CD4-positive, alpha-beta T cell treated with Interleukin-17A for 4 hours (primary cell): ENCODE measurements at regions not wholly inside any gene's neighbourhood (a gene's known extent, or its start where the extent isn't known, plus 50 kb on each side); places are given as distances from the start of the nearest gene placed in this dataset.
"Not testable (repeated sequence)": the region's sequence is repeated elsewhere in the genome, so short reads cannot be mapped to it uniquely, and the experiment has no call there.

Experiments used
- DNase-seq: peaks from one replicate; pipeline ENCODE4 v3.0.0-alpha.2; 2020; ENCODE audit warnings: mixed read lengths

DNA sequence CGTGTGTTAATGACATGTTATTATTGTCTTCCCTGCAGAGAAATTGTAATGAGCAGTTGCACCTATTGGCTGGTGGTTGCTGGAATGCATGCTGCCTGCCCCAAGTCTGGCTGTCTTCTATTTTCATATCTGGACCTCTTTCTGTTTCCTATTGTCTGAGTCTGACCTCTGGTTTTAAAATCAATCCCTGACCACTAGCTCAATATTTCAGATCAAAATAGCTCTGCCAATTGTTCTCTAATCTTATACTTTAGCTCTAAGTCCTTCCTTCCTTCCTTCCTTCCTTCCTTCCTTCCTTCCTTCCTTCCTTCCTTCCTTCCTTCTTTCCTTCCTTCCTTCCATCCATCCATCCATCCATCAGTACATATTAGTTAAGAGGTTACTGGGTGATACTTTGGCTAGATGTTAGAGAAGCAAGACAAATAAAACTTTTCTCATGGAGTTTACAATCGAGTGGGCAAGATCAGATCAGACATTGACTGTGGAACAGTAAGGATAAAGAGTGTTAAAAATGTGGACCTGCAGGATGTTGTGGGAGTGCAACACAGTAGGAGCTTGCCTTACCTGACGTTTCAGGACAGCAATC is 417.1 kb downstream of the SOCS6 start:
- no peak for DNase-seq

DNA sequence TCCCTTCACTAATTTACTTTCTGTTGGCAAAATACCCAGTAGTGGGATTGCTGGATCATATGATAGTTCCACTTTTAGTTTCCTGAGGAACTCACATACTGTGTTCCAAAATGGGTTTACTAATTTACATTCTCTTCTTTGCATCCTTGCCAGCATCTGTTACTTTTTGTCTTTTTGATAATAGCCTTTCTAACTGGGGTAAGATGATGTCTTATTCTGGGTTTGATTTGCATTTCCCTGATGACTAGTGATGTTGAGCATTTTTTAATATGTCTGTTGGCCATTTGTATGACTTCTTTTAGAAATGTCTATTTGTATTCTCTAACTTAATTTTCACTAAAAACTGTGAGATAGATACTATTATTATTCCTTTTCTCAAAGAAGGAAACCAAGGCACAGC is 411.7 kb downstream of the SOCS6 start:
- no peak for DNase-seq

DNA sequence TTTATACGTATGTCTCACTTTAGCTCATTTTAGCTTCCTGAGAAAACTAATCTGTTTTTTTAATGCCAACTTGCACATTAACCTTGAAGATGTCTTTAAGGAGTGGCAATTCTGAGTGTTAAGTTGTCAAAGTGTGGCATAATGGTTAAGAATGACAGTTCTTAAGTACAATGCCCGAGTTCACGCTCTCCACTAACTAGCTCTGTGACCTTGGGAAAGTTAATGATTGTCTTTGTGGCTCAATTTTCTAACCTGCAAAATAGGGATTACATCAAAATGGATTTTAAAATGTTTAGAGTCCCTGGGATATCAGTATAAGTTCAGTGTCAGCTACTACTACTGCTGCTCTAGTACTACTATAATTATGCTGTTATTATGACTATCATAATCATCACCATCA is 409.7 kb downstream of the SOCS6 start:
- no peak for DNase-seq

DNA sequence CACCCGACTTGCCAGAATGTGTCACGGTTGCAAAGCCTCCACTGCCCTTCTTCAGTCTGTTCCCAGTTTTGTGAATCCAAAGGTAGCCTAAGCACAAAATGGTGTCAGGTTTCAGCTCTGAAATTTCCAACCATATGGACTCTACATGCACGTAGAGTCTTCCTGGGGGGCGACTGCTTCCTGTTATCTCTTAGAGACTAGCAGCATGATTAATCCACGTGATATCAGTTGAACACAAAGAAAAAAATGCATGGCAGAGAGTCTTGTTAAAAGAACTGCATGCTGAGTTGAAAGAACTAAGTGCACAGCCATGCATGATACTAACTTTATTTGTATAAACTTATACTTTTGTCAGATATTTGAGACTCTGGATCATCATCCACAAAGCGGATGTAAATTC is 404.4 kb downstream of the SOCS6 start:
- DNase-seq, result no peak

DNA sequence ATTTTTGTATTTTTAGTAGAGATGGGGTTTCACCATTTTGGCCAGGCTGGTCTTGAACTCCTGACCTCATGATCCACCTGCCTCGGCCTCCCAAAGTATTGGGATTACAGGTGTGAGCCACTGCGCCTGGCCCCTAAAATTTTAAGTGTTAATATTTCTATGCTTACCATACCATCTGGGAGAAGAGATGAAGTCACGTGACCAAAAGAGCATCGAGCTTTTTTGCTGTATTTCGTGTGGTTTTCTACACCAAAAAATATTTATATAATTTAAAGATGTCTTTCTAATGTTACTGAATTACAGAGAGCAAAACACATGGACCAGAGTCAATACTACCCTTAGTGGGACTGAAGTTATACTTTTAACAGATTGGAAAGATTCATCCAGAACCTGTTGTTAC is 400.9 kb downstream of the SOCS6 start:
- DNase-seq, result not testable (repeated sequence)

DNA sequence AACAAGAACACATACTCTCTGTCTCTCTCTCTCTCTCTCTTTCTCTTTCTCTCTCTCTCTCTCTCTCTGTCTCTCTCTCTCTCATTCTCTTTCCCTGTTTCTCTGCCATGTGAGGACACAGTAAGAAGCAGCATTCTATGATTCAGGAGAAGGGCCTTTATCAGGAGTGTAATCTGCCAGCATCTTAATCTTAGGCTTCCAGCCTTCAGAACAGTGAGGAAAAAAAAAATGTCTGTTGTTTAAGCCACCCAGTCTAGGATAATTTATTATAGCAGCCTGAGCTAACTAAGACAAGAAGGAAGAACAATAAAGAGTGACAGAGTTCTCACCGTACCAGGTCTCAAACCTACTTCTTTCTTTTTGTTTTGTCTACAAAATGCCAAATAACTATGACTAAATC is 399.4 kb downstream of the SOCS6 start:
- DNase-seq, result no peak

DNA sequence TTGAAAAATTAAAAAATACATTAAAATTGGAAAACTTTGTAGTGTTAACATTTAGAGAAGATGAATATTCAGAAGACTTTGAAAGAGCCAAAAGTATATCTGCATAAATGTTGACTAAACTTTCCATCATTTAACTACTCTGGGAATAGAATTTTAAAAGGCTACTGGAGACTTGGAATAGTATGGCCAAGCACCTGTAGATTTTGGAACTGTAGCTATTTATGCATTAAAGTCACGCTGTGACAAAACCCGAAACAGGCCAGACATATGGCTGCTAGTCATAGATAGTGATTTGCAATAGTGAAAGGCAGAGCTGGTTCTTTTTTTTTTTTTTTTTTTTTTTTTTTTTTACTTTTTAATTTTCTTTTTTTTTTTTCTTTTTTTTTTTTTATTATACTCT is 396.0 kb downstream of the SOCS6 start:
- no peak for DNase-seq

DNA sequence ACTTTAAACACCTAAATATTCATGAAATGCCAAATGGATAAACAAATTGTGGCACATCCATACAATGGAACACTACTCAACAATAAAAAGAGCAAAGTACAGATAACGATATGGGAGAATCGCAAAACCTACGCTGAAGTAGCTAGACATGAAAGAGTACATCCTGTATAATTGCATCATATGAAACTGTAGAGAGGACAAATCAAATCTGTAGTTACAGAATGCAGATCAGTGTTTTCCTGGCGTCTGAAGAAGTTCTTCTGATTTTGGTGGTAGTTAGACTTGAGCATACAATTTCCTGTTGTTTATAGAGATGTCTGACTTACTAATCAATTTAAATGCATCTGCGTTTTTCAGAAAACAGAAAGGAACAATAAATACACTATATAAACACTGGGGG is 394.4 kb downstream of the SOCS6 start:
- no peak for DNase-seq

DNA sequence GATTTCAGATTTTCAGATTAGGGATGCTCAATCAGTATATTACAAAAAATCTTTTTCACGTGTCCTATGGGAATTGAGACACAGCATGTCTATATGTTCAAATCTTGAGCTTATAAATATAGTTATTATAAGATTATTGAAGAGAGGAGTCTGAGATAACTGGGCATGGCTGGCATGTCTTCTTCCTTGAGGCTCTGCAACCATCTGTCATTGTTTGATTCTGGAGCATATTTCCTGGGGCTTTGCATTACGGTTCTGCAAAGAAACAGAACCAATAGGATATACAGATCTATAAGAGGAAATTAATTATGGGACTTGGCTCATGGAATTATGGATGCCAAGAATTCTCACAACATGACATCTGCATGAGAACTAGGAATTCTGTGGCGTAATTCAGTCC is 386.1 kb downstream of the SOCS6 start:
- DNase-seq, result no peak

DNA sequence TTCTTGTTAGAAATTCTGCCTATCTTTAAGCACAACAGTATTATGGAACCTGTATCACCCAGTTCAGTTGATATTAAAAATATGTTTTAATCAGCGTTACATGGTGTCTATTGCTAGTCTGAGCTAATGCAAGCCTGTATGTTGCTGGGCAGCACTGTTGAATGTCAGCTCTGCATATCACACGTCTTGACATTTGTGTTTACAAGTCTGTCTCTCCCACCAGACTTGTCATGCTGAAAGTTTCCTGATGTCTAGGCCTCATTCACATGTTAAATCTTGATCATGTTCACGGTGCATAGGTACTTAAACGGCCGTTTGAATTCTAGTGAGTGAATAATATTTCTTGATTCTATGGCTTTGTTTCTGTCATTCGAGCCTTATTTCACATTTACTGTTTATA is 385.0 kb downstream of the SOCS6 start:
- DNase-seq, result no peak

DNA sequence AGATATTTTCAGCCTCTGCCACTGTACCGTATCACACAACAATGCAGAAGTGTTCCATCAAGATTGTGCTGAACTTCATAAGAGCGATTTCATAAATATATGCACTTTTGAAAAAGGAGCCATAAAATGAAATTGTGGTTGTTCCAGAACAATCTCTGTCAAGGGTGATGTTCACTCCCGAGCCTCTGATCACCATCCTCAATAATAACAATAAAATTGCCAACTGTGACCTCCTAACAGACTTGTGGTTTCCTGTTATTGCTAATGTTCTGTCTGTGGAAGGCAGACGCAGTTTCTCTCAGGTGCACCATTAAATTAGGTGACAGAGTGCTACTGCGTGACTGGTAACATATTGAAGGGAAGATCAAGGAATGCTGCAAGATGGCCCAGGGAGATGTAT is 383.7 kb downstream of the SOCS6 start:
- peak; percentile 58 for DNase-seq

DNA sequence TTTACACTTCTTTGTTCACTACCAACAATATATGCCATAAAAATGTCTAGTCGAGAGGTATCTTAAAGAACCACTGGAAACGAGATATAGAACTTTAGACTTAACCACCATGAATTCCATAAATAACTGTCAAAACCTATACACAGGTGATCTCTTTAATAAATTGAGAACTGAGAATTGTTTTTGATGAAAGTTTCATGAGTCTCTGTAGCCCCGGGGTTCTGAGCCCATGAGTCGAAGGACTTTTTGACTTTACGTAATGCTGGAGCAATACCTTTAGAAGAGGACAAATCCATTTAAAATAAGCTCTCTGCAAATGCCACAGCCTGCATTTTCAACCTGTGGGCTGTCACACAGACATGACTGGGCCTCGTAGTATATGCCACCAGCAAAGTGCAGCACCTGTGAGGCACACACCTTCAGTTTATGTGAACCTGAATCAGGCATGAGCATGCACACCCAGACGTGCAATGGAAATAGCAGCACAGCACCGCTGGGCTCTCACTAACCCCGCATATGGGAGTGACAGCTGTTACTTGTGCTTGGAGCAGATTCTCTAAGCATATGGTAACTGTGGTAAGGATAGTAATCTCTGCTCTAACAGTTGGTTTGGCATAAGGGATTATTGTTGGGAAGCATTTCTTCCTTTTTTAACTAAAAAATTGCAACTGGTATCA is 383.2 kb downstream of the SOCS6 start:
- DNase-seq, result peak; percentile 65

DNA sequence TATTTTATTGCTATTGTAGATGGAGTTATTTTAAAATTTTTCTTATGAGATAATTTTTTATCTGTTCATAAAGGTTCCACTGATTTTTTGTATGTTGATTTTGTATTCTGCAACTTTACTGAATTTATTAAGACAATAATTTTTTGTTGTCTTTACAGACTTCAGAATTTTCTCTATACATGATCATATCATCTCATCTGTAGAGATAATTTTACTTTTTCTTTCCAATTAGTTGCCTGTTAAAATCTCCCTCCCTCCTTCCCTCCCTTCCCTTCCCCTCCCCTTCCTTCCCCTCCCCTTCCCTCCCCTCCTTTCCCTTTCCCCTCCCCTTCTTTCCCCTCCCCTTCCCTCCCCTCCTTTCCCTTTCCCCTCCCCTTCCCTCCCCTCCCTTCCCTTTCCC is 378.1 kb downstream of the SOCS6 start:
- DNase-seq, result no peak

DNA sequence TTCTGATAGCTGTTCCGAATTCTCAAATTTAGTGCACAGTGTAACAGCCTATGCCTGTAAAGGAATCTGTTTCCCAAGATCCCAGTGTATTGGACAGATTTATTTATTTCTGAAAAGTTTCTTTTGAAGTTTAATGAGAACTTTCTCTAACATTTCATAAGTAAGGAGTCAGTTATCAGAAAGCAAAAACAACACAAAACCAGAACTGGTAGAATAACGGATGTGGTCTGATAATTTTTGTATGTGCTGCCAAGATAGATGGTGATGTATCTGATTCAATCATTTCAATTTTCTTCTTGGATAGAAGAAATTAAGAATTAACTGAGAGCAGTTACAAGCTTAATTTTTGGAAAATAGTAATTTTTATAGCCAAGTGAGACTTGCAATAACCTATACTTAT is 374.3 kb downstream of the SOCS6 start:
- DNase-seq, result no peak

DNA sequence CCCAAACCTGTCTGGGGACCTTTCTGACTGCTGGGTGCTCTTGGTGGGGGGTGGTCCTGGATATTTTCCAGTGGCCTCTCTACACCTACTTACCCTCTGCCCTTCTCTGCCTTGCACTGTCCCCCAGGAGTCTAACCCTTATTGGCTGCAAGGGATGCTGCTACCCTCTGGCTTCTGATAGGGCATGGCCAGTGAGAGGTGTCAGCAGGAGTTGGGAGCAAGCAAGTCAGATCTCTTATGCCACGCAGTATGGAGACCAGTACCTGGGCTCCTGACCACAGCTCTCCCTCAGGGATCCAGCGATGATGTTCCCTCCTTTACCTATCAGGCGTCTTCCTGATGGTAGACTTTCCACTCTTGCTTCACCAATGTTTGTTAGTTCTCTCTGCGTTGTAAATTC is 373.7 kb downstream of the SOCS6 start:
- no peak for DNase-seq

DNA sequence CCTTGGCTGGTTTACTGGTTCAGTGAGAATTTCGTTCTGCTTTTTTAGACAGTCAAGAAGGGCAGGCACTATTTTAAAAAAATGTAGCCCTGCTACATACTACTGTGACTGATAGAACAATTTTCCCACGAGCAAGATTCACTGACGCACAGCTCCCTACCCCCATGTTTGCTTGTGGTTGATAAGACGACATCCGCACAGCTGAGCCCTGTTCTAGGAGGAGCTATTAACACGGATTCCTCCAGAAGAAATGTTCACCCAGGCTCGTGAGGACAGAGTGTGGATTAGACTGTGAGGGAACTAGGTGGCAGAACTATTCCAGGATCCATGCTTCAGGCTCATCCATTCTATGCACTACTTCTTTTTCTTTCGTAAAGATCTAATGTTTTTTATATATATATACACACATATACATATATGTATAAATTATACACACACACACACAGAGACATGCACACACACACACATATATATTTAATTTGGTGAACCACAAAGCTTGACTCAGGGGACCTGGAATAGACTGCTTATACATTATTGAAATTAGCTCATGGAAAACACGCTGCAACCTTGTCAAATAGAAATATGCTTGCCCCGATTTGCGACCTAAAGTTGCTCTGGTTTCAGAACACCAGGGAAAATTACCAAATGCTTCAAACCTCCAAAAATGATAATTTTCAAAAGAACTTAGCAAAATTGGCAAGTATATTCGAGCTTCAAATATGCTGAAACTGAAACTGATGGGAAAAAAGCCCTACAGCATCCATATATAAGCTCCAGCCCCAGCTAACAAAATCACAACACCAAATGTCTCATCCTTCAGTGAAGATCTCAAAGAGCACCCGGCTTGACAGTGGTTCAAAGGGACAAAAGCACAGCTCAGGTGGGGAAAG is 370.4 kb downstream of the SOCS6 start:
- peak; percentile 74 for DNase-seq

DNA sequence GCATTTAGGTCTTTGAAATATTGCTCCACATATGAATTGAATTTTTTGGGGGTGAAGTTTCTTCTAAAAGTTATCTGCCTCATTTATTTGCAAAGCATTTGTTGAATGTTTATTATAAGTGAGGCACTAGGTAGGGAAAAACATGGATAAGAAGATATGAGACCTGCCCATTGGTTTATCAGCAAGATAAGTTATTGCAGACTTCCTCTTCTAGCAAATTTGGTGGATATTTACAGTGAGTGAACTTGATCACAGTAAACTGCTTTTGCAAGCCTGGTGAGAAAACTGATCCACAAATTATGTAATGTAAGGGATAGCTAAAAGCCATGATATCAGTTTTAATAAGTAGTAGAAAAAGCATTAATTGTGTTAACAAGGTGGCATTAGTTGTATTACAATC is 364.8 kb downstream of the SOCS6 start:
- DNase-seq, result no peak

DNA sequence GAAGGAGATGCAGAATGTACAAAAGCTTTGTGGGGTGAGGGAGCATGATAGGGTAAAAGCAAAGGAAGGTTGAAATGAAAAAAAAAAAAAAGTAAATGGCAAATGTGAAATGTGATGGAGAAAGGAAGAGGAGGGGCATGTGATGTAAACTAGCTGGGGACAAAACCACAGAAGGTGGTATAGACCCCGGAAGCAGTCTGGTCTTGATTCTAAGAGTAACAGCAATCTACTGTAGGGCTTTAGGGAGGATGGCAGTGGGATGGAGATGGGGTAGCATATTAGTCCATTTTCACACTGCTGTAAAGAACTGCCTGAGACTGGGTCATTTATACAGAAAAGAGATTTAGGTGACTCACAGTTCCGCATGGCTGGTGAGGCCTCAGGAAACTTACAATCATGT is 362.0 kb downstream of the SOCS6 start:
- no peak for DNase-seq

DNA sequence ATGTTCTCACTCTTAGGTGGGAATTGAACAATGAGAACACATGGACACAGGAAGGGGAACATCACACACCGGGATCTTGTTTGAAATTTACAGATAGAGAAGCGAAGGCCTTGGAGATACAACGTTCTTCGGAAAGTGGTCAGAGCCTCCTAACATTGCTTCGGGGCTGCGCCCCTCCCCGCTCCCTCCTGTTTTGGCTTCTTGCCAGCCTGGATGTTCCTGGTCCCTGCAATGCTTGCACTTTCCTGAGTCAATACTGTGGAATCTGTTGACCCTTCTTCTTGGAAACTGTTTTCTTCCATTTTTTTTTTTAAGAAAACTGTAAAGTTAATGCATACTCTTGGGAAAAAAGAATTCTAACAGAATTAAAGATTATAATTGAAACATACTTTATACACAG is 360.8 kb downstream of the SOCS6 start:
- DNase-seq, result no peak

DNA sequence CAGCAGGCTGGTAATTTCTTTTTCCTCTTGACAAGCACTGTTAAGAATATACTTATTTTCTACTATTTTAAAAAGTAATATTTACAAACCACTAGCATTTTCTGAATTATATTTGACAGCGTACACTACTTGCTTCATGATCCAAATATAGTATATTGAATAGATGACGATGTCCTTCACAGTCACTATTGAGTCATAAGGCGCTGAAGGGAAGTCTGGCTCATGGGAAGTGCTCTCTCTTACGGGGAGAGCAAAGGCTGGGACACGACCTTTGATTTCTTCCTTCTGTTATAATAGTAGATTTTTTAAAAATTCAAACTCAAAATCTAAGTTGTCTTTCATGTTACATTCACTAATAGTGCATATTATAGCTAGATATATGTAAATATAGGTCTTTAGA is 357.1 kb downstream of the SOCS6 start:
- DNase-seq, result no peak

DNA sequence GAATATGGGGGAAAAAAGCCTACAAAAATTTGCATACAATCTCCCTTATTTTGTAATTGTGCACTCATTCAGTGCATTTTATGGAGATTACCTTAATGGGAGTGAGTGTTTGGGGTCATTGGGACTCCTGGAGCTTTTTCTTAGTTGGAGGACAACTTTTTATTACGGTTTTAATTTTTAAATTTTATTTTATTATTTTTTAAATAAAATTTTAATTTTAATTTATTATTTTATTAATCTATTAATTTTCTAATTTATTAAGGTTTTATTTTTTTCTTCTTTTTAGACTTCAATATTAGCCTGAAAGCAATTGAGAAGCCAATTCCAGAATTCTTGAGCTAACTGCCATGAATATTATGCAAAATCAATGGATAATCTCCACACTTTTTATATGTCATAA is 355.0 kb downstream of the SOCS6 start:
- DNase-seq, result no peak

DNA sequence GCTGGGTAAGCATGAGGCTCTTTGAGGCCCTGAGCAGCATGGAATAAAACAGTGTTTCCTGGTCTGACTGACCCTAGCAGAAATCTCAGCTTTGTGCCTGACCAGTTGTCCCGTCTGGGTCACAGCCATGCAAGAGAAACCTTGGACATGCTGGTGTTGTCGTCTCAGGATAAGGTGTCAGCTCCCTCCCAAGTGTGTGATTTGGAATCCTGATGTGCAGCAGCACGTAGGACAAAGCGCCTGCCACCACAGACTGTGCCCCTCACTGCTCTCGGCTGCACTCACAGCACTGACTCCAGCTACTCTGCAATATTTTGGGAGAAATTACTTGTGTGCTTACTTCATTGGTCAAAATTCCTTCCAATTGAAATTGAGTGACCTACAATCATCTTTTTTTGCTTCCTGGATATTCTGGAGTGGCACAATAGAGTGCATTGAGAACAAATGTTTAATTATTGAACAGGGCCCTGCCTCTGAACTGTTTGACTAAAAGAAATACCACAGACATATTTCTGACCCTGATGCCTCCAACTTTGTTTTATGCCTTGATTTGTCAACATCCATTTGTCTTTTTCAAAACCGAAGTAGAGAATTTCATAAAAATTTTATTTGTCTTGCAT is 352.4 kb downstream of the SOCS6 start:
- no peak for DNase-seq

DNA sequence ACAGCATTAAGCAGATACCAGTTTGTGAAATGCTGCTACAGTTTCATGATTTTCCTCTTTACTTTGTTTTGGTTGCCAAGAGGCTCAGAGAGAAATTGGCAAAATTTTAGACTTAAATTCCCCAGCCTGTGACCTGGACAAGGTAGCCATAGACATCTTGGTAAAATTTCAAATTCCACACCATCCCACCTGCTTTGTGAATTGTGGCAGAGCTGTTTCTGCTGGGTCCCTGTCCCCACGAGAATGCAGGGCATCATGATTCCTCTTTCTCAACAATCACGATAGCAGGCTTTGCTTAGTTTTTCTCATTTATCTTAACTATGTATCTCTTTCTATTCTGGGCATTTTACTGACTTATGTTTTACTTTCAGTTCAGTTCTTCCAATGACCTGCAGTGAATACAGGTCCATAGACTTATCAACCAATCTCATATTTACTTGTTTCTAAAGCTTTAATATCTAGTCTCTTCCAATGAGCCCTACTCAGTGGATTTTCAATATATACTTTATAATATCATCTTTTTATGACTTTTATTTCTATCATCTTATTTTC is 351.6 kb downstream of the SOCS6 start:
- no peak for DNase-seq
